Loucy (cell line): ENCODE measurements at regions not wholly inside any gene's neighbourhood (a gene's known extent, or its start where the extent isn't known, plus 50 kb on each side); places are given as distances from the start of the nearest gene placed in this dataset.

ENCODE experiments used
- H2AFZ ChIP-seq: fragments of 200-600 bp; sonication (generic); 2 replicates; pipeline ENCODE4 v1.6.0; 2016; ENCODE audit warnings: antibody characterized with exemption, mild to moderate bottlenecking, low read length, moderate library complexity
- H3F3A ChIP-seq: fragments of 200-600 bp; 2 replicates; pipeline ENCODE4 v1.6.0; 2016; ENCODE audit warnings: antibody characterized with exemption, low read depth, mild to moderate bottlenecking
- H3K27me3 ChIP-seq: fragments of 200-600 bp; sonication (generic); 2 replicates; pipeline ENCODE4 v1.6.1; 2014; ENCODE audit warnings: low read length, mild to moderate bottlenecking; ENCODE audit not compliant: insufficient read depth, poor library complexity, severe bottlenecking
- H3K36me3 ChIP-seq: fragments of 200-600 bp; sonication (generic); 2 replicates; pipeline ENCODE4 v1.6.1; 2016; ENCODE audit warnings: low read length; ENCODE audit not compliant: insufficient read depth
- H3K4me1 ChIP-seq: fragments of 200-600 bp; sonication (generic); 2 replicates; pipeline ENCODE4 v1.5.1; 2014; ENCODE audit warnings: low read length, mild to moderate bottlenecking; ENCODE audit not compliant: insufficient read depth, poor library complexity, severe bottlenecking
- H3K4me2 ChIP-seq: fragments of 200-600 bp; sonication (generic); 2 replicates; pipeline ENCODE4 v1.6.0; 2014; ENCODE audit warnings: antibody characterized with exemption, low read length, low read depth, mild to moderate bottlenecking; ENCODE audit not compliant: poor library complexity, severe bottlenecking
- H3K4me3 ChIP-seq: fragments of 200-600 bp; sonication (generic); 2 replicates; pipeline ENCODE4 v1.5.1; 2014; ENCODE audit warnings: low read length, mild to moderate bottlenecking, mixed read lengths; ENCODE audit not compliant: poor library complexity, severe bottlenecking
- H3K79me2 ChIP-seq: fragments of 200-600 bp; sonication (generic); 2 replicates; pipeline ENCODE4 v1.6.1; 2014; ENCODE audit warnings: low read length; ENCODE audit not compliant: insufficient read depth
- H3K9ac ChIP-seq: fragments of 200-600 bp; sonication (generic); 2 replicates; pipeline ENCODE4 v1.6.0; 2014; ENCODE audit warnings: mild to moderate bottlenecking, low read depth, low read length, moderate library complexity; ENCODE audit not compliant: poor library complexity, severe bottlenecking
- H3K9me2 ChIP-seq: fragments of 200-600 bp; sonication (generic); replicated peaks from 2 replicates; pipeline ENCODE4 v1.6.1; 2016; ENCODE audit warnings: low read depth, low read length, mixed read lengths
- H3K9me3 ChIP-seq: fragments of 200-600 bp; sonication (generic); 2 replicates; pipeline ENCODE4 v1.6.1; 2014; ENCODE audit warnings: mild to moderate bottlenecking, antibody characterized with exemption, low read length, low read depth; ENCODE audit not compliant: insufficient read depth
- H4K20me1 ChIP-seq: fragments of 200-600 bp; sonication (generic); 2 replicates; pipeline ENCODE4 v1.6.0; 2014; ENCODE audit warnings: antibody characterized with exemption, low read length, mild to moderate bottlenecking; ENCODE audit not compliant: insufficient read depth, poor library complexity, severe bottlenecking
- EZH2phosphoT487 ChIP-seq: fragments of 200-600 bp; IDR thresholded peaks from 2 replicates; pipeline ENCODE4 v1.6.1; 2018; ENCODE audit warnings: antibody characterized with exemption, mild to moderate bottlenecking, moderate library complexity, borderline replicate concordance
- TF ChIP-seq, protein P1 (sequence below): fragments of 200-600 bp; sonication (generic); conservative IDR thresholded peaks from 2 replicates; pipeline ENCODE4 v1.5.1; 2014; ENCODE audit warnings: mild to moderate bottlenecking, antibody characterized with exemption, low read length

DNA sequence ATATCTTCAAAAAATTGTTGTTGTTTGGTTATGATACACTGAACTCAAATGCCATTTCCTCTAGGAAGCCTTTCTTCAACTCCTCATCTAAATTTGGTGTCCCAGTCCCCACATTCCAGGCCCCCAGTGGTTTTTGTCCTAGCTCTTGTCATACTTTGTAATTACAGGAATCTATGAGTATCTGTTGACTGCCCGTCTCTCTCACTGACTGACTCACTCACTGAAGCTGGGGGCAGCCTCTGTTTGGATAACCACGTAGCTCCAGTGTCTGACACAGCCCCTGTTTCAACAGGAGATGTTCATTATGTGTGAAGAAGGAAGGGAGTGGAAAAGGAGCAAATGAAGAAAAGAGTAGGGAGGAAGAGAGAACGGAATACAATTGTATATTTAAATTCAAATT is 284.1 kb upstream of the TENM3 start:
- Histone ChIP-seq H3K27me3 (no peaks in the 10 kb centered on the region), H3K4me2 (no peak overlapping the region), H3K79me2 (no peaks in the 10 kb centered on the region), H3K36me3 (no peaks in the 10 kb centered on the region), H2AFZ (no peak overlapping the region), H4K20me1 (no peaks in the 10 kb centered on the region), H3K4me1 (no peaks in the 10 kb centered on the region), H3K9me2 (no peaks in the 10 kb centered on the region), H3K4me3 (no peak overlapping the region), H3K9me3 (no peaks in the 10 kb centered on the region), H3K9ac (no peak overlapping the region), H3F3A (no peaks in the 10 kb centered on the region)
- no peak for TF ChIP-seq EZH2phosphoT487
- TF ChIP-seq, protein P1, sequence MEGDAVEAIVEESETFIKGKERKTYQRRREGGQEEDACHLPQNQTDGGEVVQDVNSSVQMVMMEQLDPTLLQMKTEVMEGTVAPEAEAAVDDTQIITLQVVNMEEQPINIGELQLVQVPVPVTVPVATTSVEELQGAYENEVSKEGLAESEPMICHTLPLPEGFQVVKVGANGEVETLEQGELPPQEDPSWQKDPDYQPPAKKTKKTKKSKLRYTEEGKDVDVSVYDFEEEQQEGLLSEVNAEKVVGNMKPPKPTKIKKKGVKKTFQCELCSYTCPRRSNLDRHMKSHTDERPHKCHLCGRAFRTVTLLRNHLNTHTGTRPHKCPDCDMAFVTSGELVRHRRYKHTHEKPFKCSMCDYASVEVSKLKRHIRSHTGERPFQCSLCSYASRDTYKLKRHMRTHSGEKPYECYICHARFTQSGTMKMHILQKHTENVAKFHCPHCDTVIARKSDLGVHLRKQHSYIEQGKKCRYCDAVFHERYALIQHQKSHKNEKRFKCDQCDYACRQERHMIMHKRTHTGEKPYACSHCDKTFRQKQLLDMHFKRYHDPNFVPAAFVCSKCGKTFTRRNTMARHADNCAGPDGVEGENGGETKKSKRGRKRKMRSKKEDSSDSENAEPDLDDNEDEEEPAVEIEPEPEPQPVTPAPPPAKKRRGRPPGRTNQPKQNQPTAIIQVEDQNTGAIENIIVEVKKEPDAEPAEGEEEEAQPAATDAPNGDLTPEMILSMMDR = no peak

DNA sequence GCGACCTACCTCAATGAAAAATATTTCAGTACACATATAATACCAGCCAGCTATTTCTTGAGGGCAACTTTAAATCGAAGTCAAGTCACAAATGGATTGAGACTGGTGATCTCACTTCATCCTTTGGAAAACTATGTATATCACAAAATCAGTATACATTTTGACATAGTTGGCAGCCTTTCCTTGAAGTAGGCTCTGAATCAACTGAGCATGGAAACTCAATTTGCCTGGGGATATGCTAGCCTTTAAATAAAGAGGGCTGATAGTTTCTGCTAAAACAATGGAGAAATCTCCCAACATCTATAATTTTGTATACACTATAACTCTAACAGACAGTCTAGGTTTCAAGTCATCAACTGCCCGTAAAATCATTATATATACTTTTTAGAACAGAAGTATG is 282.8 kb upstream of the TENM3 start:
- Histone ChIP-seq H3K27me3 (no peaks in the 10 kb centered on the region), H3K4me2 (no peak overlapping the region), H3K36me3 (no peaks in the 10 kb centered on the region), H3K9me2 (no peaks in the 10 kb centered on the region), H3F3A (no peaks in the 10 kb centered on the region), H3K9ac (no peak overlapping the region), H3K4me3 (no peak overlapping the region), H3K9me3 (no peaks in the 10 kb centered on the region), H3K79me2 (no peaks in the 10 kb centered on the region), H2AFZ (no peak overlapping the region), H4K20me1 (no peaks in the 10 kb centered on the region), H3K4me1 (no peaks in the 10 kb centered on the region)
- TF ChIP-seq, protein P1 = no peak
- TF ChIP-seq EZH2phosphoT487 = no peak

DNA sequence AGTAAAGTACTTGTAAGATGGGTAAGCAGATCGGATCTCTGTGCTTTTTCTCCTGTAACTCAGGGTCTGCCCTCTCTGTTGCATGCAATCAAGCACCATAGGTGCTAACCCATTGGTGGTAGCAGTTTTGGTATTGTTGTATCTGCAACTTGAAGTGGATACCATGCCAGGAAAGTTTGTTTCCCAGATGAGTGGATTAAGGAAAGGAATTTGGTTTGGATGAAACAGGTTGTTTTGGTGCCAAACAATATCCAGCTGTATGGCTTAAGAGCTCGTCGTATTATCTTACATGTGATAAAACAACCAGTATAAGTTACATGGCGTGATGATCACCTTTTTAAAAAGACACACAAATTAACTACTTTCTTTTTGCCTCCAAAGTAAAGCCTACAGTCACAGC is 280.9 kb upstream of the TENM3 start:
- Histone ChIP-seq H3K79me2 (no peaks in the 10 kb centered on the region), H3K36me3 (no peaks in the 10 kb centered on the region), H3F3A (no peaks in the 10 kb centered on the region), H3K4me3 (no peak overlapping the region), H3K9me3 (no peaks in the 10 kb centered on the region), H3K4me2 (no peak overlapping the region), H3K9ac (no peak overlapping the region), H4K20me1 (no peaks in the 10 kb centered on the region), H3K4me1 (no peaks in the 10 kb centered on the region), H3K9me2 (no peaks in the 10 kb centered on the region), H2AFZ (no peak overlapping the region), H3K27me3 (no peaks in the 10 kb centered on the region)
- TF ChIP-seq EZH2phosphoT487 = no peak
- TF ChIP-seq, protein P1 = no peak
